GM19025 (cell line): ENCODE measurements at regions not wholly inside any gene's neighbourhood (a gene's known extent, or its start where the extent isn't known, plus 50 kb on each side); places are given as distances from the start of the nearest gene placed in this dataset.

Experiments
- ATAC-seq: cut with Tn5 transposase; IDR thresholded peaks from one replicate; pipeline ENCODE4 v1.9.1; 2021; ENCODE audit warnings: mild to moderate bottlenecking, low read depth, moderate library complexity; ENCODE audit not compliant: unreplicated experiment

DNA sequence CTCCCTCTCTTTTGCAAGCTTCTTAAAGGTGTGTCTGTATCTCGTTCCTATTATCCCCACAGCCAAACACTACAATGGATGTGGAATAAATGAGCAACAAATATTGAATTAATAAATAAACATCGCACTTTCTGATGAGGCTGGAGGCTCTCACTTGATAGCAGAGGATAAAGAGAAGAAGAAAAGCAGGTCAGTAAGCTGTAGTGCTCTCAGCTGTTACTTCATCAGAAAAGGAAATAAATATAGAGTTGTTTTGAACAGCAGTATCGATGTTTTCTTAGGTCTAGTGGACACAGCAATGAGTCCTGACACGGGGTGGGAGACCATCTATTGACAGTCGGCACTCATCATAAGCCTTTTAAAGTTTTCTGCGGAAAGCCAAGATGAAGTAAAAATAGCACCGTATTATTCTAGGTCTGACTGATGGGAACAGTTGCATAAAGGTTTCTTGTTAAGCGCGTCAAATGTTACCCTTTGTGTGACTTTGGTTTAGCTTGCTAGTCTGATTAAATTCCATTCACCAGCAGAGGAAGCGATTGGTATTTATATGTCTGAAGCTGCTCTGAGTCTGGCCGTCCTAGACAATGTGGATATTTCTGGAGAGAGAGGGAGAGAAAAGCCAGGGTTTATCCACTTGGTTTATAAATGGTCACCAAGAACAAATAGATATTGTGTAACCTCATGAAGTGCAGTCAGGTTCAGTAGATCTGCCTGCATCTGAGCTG, 646.1 kb downstream of the CDH11 start:
- ATAC-seq, result no peak

DNA sequence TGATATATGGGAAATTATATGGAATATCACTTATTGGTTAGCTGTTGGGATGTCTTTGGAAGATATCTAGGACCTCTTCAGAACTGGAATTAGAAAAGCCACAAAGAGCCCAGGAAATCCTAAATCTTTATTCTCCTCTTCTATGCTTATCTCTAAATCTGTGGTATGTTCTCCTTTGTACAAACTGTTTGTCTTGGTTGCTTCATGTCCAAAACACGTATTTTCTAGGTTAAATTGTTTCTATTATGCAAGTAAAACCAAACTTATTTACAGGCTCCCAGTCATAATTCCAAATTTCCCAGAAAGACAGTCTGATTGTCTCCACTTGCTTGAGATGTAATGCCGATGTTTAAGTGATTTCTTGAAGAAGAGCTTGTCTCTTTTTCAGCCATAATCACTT, 650.9 kb downstream of the CDH11 start:
- no peak for ATAC-seq

DNA sequence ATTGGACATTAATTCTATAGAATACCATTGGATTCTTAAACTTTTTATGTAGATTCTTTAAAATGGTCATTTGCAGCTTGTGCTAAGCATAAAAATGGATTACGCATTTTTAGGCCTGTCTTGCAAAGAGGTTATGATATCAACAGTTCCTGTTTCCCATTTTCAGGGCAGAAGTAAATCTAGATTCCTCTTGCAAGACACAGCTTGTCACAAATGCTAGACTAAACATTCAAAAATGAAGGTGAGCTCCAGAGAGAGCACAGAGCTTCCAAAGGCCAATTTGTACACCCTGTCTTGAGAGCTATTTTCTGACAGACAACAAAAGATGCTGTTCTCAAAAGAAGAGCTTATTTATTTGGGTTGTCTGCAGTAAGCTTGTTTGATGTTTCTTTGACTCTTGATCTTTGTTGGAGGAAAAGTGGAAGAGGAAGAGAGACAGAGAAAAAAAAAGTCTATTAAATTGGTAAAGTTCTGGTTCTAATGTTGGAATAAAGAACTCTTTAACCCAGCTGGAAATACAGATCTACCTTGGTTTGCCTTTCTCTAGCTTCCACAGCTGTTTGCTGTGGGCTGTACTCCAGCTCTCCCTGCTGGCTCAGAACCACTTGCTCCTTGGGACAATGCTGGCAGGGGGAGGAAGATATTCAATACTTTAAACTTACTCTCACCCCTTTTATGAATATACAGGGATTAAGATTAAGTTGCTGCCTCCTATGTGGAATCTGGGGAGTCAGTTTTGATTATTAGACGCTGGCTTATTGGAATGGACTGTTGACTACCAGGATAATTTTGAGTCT, 651.8 kb downstream of the CDH11 start:
- ATAC-seq, result no peak

DNA sequence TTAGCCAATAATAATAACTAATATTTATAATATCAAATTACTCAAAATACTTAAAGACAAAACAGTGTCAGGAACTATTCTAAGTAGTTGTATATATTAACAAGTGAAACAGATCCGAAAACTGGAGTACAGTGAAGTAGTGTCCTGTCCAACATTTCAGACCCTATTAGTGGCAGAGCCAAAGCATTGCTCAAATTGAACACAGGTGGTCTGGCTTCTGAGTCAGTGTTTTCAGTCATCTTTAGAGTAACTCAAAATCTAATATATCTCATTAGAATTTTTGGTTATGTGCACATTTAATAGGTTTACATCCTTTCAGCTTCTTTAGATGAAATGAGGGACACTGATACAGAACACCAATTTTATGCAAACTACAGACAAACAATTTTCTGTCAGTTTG, 652.5 kb downstream of the CDH11 start:
- no peak for ATAC-seq

DNA sequence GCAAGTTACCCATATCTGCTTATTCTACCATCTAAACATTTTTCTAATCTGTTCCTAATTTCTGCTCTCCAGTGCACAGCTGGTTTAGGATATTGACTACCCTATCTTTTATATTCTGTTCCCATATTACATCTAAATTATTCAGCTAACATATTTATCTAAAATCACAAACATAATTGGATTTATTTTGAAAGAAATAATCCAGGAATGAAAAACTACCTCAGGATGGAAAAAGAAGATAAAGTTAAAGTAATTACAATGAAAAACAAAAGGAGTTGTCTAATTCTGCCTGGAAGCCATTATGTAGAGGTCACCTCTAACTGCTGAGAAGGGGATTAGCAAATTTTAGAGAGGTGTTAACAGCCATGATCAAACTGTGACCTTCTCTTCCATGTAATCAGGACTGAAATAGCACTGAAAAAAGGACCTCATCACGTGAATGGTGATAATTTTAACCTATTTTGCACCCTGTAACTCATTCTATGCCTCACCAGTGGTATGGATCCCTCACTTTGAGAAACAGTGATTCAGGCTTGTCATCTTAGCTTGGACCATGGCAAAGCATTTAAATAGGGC, 653.3 kb downstream of the CDH11 start:
- no peak for ATAC-seq

DNA sequence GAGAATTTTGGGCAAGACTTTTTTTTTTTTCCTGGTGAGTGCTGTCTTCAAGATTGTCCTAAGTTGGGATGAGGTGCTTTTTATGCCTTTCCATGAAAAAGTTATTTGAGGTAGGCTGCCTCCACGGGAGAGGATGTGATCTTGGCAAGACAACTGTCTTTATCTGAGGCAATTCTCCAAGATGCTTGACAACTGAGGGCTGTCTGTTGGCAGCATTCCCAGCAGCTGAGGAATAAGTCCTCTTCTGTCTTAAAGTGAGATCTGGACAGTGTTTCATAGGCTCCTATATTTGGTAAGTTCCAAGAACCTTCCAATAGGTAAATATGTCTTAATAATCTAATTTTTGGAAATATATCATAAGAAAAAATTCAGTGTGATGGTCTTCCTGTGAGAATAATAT, 662.0 kb downstream of the CDH11 start:
- no peak for ATAC-seq

DNA sequence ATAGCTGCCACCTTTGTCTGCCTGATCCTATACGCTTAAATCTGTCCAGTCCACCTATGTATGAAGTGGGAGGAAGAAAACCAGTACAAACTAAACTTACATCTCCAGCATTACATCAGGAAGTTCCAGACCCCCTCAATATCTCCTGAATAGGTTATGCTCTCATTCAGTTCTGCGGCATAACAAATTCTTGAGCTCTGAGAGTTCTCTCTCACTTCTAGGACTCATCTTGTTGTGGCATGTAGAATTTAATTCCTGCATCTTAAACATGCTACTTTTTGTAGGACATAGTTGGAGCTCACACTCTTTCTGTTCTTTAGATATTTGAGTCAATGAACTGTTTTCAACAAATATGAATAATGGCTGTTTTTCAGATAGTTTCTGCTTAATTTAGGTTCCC, 662.5 kb downstream of the CDH11 start:
- ATAC-seq, result no peak

DNA sequence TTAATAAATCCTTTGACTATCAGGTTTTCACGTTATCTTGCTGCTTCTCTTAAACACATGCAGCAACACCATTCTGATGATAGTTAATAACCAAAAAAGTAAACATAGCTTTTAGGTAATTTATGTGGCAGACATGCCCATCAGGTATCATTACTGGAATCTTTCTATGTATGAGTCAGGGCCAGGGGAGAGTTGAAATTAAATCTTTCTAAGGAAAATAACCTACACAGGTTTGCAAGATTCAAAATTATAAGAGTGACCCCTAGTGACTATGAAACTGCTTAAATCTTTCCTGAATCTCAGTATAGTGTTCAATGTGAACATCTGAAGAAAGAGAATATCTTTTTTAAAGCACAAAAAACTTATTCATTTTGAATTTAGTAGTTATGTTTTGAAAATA, 666.6 kb downstream of the CDH11 start:
- ATAC-seq, result no peak

DNA sequence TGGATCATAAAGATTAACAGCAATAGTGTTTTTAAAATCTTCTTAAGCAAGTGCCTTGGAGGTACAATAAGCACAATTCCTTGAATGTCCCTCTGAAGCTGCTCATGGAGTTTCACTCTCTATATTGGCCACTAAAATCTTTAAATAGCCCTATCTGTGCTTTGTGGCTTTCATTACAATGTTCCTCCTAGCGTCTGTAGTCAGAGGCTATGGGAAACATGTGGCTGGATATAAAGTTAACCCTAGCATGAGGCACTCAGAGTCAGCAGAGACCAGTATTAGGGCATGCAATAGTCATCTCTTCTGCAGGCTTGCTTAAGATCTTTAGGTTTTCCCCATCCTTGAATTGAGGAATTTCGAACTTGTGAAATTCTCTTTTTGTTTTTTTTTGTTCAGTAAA, 668.2 kb downstream of the CDH11 start:
- ATAC-seq, result no peak

DNA sequence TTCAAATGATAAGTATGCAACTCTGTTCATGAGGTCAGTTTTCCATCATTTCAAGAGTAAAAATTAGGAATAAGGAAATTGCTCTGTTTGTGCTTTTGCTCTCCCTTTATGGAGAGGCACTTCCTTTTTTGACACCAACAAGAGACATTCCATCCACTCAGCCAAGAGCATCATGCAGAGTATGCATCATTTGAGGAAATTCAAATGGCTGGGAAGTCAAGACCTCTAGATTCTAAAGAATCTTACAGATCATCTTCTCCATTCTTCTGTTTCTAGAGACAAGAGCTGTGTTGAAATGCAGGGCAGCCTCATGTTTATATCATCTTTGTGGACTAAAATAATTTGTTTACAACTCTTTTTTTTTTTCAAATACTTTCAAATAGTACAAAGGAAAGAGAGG, 669.4 kb downstream of the CDH11 start:
- ATAC-seq, result no peak

DNA sequence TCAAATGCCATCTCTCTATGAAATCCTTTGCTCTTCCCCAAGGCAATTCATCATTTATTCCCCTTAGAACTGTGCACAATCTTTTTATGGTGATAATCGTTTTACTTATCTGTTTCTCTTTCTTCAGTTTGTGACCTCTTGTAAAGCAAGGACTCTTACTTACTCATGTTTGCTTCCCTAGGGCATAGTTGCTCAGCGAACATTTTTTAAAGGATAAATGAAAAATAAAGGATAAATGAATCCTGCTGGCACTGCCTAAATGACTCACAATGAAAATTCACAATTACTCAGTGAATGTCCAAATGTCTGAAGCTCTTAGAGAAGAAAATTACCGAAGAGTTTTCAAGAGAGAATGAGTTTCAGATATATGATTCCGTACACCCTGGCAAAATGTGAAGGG, 671.7 kb downstream of the CDH11 start:
- ATAC-seq, result no peak

DNA sequence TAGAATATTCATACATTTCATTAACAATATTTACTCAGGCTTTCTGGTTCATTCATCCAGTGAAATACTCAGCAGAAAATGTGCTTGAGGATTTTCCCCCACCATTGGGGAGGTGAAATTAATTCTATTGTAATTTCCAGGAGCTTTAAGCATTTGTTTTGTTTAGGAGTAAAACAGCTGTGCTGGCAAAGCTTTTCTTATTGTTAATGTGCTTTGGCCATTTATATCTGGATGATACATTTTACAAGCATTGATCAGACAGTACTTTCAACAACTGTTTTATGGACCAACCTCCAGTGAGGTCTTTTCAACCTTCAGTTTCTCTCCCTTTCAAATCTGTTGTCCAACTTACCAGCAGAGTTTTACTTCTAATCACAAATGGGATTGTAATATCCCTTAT, 672.4 kb downstream of the CDH11 start:
- no peak for ATAC-seq

DNA sequence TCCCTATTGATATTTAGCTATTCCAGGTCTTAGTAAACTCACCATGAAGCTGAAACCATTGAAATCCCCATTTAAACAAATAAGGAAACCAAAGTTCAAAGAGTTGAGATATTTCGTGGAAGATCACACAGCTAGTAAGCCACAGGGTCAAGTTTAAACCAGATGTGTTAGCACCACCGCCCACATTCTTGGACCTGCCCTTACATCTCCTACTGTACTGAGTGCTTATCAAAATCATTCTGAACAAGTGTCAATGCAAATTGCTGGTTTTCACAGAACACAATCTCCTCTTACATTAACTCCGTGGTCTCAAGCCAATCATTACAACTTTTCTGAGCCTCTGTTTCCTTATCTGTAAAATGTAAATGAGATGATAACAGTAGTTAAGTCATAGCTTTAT, 676.2 kb downstream of the CDH11 start:
- no peak for ATAC-seq

DNA sequence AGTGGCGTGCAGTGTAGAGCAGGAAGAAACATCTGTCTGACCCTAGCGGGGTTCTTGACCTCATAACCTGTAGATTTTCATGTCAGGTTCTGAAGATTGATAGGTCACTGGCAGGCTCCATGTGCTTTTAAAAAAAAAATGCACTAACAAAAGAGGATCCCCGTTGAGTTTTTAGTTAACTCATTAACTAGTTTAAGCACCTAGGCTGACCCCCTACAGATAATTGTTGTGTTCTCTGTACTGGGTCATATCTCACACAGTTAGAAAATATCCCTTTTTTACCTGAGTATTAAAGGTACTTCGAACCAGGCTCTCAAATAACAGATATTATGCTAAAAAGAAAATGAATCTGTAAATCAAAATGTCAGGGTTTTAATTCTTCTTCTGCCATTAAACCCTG, 676.6 kb downstream of the CDH11 start:
- no peak for ATAC-seq

DNA sequence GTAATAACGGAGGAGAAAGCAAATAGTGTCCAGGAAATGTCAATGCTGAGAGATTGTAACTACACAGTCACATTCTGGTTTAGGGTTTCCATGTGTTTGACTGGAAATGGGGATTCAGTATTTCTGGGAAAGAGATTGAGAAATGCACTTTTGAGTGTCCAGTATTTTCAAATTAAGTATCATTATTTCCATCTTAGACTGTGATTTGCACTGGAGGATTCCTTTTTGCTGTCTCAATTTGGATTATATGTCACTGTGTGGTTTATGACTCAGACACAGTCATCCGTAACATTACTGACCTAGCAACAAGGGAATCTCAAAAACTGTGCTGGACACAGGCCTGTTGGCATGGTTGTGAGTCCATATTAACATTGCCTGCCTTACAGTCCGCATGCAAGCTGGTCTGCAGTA, 681.4 kb downstream of the CDH11 start:
- ATAC-seq, result no peak

DNA sequence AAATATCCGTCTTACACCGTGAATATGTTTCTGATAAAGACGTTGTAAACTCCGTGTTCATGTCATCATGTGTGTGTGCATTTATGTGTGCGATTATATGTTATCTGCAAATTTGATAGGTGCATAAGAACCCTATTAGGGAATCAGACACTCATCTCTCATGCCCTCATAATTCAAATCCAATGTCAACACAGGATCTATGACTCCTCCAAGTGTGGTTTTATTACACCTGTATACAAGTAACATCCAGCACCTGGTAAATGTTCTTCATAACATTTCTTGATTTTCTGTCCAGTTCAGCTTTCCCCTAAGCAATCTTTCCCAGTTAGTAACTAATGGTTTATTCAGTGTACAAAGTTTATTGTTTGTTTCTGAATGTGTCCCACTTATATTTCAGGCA, 681.9 kb downstream of the CDH11 start:
- ATAC-seq, result no peak

DNA sequence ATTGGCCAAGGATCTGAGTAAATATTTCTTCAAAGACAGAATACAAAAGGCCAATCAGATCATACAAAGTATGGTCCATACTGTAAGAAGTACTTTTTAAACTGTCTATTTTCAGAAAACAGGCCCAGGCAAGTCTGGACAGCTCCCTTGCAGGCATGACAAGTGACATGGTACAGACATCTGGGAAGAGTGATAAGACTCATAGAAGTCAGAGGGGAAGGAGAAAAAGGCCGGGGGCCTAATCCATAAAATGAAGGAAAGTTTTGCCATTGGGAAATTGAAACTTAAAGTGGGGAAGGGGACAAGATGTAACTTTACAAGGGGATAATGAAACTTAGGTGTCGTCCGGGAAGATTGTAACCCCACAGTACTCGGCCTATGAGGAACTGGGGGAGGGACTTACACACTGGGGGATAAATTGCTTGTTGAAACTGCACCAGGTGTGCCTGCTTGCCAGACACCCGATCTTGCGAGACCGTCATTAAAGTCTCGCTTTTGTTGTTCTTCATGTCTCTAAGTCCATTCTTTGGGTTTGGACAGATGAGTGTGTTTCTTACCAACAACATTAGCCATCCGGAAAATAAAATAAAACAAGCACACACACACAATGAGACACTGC, 684.0 kb downstream of the CDH11 start:
- ATAC-seq, result no peak

DNA sequence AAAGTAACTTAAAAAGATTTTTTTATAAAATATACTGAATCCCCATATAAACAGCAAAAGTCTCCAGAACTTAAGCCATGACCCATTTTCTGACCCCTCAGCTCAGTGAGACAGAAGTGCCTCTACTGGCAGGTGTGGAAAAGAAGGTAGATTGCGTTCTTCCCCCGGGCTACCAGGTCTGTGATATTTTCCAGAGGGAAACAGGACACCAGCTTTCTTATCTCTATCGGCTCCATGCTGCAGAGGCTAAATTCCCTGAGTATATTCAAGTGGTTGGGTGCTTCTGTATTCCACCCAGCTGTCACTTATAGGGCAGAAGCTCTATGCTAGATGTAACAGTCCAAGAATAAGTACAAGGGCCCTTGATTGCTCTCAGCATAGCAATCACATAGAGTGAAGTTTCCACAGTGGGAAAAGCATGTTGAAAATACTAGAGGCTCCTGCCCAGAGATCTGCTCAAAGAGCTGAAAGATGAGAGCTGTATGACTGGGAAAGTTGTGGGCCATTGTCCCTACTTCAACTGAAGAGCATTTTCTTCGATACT, 687.3 kb downstream of the CDH11 start:
- no peak for ATAC-seq

DNA sequence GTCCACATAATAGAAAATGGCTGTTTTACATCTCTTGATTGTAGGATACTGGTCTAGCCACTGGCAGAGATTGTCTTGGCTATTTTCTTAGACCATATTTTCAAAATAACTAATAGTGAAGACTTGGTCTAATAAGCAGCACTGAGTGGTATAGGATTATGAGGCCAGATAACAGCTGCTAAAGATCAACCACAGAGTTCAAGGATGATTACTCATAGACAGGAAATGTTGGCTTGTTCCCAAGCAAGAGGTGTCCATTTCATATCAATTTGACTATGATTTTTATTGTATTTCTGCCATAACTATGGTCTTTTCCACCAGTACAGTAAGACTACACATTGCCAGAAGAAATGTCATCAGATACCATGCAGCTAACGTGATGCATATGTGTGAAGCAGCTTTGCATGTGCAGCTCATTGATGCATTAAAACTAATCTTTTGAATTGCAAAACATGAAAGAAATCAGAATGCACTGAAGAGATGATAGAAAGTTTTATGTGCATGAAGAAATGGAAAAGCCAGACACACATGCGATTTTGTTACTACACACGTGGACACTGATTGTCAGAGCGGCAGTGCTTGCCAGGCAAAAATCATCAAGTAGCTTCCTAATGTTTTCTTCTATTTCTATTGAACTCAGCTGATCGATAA, 693.3 kb downstream of the CDH11 start:
- no peak for ATAC-seq

DNA sequence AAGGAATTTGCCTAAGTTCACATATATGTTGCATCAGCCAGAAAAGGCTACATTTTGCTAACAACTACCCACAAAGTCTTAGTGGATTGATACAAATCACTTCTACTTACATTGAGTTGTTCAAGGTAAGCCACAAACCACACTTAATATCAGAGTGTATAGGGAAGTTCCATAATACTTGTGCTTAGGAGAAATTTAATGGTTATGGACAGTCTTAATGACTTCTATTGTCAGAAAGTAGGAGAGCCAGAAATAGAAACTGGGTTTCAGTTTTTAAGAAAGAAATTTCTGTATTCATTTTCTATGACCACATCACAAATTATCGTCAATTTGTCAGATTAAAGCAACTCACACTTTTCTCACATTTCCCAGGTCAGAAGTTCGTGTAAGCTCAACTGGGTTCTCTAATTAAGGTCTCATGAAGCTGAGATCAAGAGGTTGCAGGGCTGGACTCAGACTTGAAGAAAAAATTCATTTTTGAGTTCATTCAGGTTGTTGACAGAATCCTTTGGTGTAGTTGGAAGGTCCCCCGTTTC, 695.7 kb downstream of the CDH11 start:
- ATAC-seq, result no peak
